Erythroblast (primary cell): ENCODE measurements at regions not wholly inside any gene's neighbourhood (a gene's known extent, or its start where the extent isn't known, plus 50 kb on each side); places are given as distances from the start of the nearest gene placed in this dataset.

ENCODE experiments used
- GATA1 ChIP-seq: IDR thresholded peaks from 2 replicates; pipeline ENCODE4 v1.6.1; 2011; ENCODE audit warnings: low read depth, mild to moderate bottlenecking, control low read depth, low read length, moderate library complexity
- POLR2A ChIP-seq: IDR thresholded peaks from 2 replicates; pipeline ENCODE4 v1.6.1; 2011; ENCODE audit warnings: mild to moderate bottlenecking, low read length

GRCh38 chr9:78543353-78543752 is 246.4 kb downstream of the PSAT1 start:
- TF ChIP-seq POLR2A = no peak
- TF ChIP-seq GATA1 = no peak
